HG02870 (cell line): ENCODE measurements at regions not wholly inside any gene's neighbourhood (a gene's known extent, or its start where the extent isn't known, plus 50 kb on each side); places are given as distances from the start of the nearest gene placed in this dataset.
"Not testable (repeated sequence)": the region's sequence is repeated elsewhere in the genome, so short reads cannot be mapped to it uniquely, and the experiment has no call there.

Experiments
- ATAC-seq: cut with Tn5 transposase; IDR thresholded peaks from one replicate; pipeline ENCODE4 v1.9.1; 2021; ENCODE audit warnings: mild to moderate bottlenecking, moderate library complexity; ENCODE audit not compliant: unreplicated experiment

DNA sequence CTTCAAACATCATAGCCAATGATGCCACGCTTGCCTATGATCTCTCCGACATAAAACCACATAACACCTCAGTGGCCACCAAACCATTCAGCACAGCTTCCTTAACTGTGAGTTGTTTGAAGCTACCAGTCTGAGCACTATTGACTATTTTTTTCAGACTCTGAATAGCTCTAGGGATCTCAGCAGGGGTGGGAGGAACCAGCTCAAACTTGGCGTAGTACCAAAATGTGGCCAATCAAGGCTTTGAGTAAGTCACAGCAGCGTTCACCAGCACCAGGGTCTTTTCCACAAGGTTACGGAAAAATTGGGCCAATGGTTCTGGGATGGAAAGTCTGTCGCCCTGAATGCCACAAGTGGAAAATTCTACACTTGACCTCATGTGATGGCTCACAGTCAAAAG, 70.6 kb downstream of the SMPDL3A start:
- ATAC-seq = no peak

DNA sequence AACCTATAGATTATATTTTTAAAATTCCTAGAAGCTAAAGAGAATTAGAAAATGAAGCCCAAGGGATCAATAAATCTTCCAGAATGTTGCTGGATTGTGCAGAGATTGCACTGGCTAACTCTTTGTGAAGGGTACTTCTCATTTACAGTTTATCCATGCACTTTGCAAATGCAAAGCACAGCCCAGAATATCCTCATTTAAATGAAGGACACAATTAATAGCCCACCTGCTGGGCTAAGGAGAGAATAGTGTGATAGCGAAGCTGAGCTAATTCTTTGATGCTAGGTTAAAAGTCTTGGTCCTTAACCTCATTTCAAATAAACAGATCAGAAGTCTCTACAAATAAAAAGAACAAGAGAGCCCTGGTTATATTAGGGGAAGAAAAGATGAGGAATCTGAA, 72.5 kb downstream of the SMPDL3A start:
- ATAC-seq = no peak

- ATAC-seq = no peak
These were observed 79.1 kb downstream of the SMPDL3A start for GRCh38 chr6:122868137-122868536.

DNA sequence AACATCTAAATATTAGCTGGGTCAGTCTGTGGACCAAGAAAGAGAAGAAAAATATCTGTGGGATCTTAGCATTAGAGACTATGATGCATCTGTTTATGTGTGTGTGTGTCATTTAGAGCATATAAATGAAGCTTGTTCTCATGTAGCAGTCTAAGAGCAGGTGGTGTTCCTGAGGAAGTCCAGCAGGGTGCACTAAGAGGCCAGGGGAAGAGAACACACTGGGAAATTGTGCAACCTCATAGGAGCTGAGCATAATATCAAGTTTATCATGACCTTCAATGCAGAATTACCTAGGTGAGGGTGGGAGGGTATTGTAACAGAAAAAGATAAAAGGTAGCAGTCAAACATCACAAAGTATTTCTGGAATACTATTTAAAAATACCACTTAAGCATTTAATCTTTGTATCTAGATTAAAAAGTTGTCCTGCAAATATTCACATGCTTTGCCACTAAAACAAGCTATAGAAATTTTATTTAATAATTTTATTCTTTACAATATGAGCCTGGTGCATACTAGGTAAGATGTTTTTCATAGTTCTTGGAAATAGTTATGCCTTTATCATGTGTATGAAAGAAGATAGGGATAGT, 80.5 kb downstream of the SMPDL3A start:
- ATAC-seq = peak; percentile 94

DNA sequence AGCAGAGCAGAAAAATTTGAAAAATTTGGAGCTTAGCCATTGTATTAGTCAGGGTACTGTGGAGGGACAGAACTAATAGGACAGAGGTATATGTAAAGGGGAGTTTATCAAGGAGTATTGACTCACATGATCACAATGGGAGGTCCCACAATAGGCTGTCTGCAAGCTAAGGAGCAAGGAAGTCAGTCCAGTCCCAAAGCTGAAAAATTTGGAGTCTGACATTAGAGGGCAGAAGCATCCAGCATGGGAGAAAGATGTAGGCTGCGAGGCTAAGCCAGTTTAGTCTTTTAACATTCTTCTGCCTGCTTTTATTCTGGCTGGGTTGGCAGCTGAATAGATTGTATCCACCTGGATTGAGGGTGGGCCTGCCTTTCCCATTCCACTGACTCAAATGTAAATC, 82.0 kb downstream of the SMPDL3A start:
- no peak for ATAC-seq

GRCh38 chr6:122872311-122872710, 83.3 kb downstream of the SMPDL3A start:
- no peak for ATAC-seq

- ATAC-seq = no peak
These were observed 88.2 kb downstream of the SMPDL3A start for GRCh38 chr6:122877302-122877701.

DNA sequence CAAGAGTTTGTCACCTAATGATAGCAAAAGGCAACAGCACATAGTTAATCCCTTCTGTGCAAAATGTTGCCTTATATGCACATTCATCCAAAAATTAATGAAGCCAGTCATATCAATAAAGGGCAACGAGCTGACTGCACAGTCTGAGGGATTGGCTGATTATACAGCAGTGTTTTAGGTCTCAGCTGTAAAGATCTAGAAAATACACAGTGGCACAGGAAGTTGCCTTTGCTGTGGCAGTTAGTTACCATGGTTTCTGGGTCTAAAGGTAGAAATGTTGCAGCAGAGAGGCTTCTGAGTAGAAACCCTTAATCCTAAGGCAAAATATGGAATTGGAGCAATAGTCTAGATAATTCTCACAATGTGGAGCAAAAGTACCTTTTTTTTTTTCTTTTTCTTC, 89.7 kb downstream of the SMPDL3A start:
- ATAC-seq = no peak

DNA sequence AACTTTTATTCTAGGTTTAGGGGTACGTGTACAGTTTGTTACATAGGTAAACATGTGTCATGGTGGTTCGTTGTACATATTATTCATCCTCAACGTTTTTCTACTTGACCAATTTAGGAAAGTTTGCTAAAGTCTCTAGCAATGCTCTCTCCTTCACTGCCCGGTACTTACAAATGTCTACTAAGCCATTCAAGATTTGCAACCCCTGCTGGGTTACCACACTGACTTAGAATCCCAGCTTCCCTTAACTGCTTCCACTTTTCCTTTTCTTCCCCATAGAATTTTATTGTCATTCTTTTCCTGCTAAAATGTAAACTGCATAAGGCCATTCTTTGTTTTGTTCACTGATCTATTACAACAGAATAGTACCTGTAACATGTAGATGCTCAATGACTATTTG, 97.4 kb downstream of the SMPDL3A start:
- no peak for ATAC-seq

DNA sequence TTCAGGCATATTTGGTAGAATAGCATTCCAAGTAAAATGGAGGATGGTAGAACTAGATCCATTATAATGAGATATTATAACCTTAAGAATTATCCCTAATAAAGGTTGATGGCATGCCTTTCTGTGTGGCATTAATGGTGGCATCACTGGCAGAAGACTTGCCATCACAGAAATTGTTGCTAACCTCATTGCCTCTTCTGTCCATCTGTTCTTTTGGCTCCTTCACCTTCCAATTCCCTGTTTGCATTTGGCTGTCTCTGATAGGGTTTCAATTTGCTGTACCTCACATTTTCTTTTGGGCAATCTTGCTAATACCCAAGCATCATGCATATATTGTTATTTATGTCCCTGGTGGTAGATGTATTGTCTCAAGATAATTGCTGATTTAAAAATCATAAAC, 98.9 kb downstream of the SMPDL3A start:
- no peak for ATAC-seq

DNA sequence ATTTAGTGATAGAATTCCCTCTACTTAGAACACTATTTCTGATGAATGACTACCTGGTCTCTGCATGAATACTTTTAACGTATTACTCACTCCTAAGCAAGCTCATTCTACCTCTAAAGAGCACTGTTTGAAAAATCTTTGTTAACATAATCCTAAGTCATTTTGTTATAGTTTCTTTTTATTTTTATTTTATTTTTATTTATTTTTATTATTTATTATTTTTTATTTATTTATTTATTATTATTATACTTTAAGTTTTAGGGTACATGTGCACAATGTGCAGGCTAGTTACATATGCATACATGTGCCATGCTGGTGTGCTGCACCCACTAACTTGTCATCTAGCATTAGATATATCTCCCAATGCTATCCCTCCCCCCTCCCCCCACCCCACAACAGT, 99.6 kb downstream of the SMPDL3A start:
- not testable (repeated sequence) for ATAC-seq

GRCh38 chr6:122890250-122890649, 101.2 kb downstream of the SMPDL3A start:
- ATAC-seq = no peak

GRCh38 chr6:122894791-122895190, 101.2 kb upstream of the CLVS2 start:
- ATAC-seq = no peak

DNA sequence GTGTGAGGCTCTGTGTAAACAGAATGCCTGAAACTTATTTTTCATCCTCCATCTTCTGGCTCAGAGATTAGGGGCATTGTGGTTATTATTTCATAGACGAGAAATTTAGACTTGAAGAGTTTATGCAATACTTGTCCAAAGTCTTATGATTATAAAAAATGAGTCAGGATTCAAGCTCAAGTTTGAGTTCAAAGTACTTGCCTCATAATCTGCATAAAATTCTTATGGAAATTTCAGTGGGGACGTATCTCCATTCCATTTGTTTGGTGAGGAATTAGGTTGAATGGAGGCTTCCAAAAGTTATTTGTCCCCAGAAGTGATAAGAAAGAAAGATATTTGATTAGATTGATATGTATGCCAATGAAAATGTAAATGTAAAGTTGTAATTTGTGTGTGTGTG, 93.7 kb upstream of the CLVS2 start:
- no peak for ATAC-seq

- ATAC-seq = no peak
These were observed 92.6 kb upstream of the CLVS2 start for GRCh38 chr6:122903266-122903915.

DNA sequence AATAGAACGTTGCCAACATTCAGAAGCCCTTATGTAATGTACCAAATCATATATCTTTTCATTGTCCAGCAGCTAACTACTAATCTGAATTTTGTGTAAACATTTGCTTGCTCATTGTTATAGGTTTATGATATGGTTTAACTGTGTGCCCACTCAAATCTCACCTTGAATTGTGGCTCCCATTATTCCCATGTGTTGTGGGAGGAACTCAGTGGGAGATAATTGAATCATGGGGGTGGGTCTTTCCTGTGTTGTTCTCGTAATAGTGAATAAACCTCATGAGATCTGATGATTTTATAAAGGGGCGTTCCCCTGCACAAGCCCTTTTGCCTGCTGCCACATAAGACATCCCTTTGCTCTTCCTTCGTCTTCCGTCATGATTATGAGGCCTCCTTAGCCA, 91.9 kb upstream of the CLVS2 start:
- ATAC-seq = no peak

DNA sequence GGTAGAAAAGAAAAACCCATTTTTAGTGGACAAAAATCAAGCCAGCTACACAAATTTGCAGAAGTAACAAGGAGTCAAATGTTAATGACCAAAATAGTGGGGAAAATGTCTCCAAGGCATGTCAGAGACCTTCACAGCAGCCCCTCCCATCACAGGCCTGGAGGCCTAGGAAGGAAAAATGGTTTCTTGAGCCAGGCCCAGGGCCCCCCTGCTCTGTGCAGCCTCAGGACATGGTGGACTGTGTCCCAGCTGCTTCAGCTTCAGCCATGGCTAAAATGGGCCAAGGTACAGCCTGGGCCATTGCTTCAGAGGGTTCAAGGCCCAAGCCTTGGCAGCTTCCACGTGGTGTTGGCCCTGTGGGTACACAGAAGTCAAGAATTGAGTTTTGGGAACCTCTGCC, 82.5 kb upstream of the CLVS2 start:
- no peak for ATAC-seq

DNA sequence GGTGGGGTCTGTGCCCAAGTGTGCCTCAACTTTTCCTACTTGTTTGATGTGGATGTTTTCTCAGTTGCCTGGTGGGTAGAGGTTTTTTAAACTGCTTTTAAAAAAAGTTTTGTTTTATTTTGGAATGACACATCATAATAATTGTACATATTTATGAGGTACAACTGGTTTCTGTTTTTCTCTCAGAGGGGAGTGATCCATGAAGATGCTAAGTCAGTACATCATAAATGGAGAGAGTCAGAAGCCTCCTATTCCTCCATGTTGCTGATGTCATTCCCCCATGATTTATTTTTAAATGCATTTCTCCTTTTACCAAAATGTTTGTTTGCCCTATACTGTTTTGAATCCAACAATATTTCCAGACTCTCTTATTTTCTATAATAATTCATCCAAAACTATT, 77.3 kb upstream of the CLVS2 start:
- no peak for ATAC-seq

DNA sequence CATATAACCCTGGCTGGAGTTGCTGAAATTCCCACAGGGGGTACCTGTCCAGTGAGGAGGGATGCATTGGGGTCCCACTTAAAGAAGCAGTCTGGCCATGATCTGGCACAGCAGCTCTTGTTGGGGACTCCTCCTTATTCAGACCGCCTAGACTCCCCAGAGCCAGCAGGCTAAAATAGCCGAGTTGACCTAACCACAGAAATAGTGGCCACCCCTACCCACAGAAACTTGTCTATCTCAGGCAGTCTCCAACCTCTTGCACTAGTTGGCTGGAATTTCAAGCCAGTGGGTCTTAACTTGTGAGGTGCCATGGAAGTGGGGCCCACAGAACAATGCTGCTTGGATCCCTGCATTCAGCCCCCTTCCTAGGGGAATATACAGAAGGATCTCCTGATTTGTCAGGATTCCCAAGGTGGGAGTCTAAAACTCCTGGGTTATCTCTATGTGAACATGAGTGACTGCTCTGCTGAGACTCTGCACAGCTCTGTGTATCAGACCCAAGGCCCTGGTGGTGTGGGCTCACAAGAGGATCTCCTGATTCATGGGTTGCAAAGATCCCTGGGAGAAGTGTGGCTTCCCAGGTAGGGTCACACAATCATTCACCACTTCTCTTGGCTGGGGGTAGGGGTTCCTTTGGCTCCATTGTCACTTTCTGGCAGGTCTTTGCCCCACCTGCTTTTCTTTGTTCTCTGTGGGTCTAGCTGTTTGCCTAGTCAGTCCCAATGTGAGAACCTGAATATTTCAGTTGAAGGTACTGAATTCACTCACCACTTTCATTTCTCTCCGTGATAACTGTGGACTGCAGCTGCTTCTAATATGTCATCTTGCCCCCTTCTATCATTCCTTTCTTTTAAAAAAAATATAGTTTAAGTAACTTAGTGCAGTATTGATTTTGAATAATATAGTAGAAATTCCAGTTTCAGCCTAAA, 65.5 kb upstream of the CLVS2 start:
- ATAC-seq = peak; percentile 95

GRCh38 chr6:122931916-122932315, 64.1 kb upstream of the CLVS2 start:
- ATAC-seq = no peak

DNA sequence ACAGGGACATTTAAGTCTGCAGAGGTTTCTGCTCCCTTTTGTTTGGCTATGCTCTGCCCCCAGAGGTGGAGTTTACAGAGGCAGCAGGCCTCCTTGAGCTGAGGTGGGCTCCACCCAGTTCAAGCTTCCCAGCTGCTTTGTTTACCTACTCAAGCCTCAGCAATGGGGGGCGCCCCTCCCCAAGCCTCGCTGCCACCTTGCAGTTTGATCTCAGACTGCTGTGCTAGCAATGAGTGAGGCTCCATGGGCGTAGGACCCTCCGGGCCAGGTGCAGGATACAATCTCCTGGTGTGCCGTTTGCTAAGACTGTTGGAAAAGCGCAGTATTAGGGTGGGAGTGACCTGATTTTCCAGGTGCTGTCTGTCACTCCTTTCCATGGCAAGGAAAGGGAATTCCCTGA, 51.1 kb upstream of the CLVS2 start:
- not testable (repeated sequence) for ATAC-seq
